GM18867 (cell line): ENCODE measurements at regions not wholly inside any gene's neighbourhood (a gene's known extent, or its start where the extent isn't known, plus 50 kb on each side); places are given as distances from the start of the nearest gene placed in this dataset.
A peak's percentile ranks its signal among the peaks of the same experiment; 100 is the strongest.
"Not testable (repeated sequence)": the region's sequence is repeated elsewhere in the genome, so short reads cannot be mapped to it uniquely, and the experiment has no call there.

Experiments used
- ATAC-seq: cut with Tn5 transposase; IDR thresholded peaks from one replicate; pipeline ENCODE4 v1.9.1; 2021; ENCODE audit warnings: mild to moderate bottlenecking, moderate library complexity; ENCODE audit not compliant: unreplicated experiment

DNA sequence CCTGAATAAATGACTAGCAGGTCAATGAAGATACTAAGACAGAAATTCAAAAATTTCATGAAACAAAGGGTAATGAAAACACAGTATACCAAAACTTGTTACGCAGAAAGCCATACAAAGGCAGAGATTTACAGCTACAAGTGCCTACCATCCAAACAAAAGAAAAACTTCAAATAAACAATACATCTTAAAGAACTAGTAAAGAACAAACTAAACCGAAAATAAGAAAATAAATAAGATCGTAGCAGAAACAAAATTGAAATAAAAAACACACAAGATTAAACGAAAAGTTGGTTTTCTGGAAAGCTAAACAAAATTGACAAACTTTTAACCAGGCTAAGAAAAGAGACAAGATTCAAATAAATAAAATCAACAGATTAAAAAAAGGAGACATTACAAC lies 51.5 kb downstream of the VPREB1 start:
- not testable (repeated sequence) for ATAC-seq

DNA sequence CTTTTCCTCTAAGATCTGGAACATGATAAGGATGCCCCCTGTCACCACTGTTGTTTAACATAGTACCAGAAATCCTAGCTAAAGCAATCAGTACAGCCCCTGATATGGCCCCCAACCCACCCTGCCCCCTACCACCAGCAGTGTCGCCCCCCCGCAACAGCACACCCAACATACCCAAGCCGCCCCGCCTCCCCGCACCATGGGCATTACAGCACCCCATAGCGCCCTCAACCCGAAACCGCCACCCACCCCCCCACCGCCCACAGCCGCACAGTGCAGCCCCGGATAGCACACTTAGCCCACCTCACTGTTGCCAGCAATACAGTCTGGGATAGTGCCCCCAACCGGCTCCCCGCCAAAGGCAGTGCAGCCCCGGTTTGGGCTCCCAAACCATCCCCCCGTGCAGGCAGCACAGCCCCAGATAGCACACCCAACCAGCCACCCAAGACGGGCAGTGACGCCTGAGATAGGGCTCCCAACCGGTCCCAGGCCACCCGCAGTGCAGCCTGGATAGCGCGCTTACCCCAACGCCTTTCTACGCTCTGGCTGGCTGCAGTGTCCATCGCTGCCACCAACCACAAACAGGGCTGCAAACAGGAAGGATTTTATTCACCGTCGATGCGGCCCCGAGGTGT lies 52.7 kb downstream of the VPREB1 start:
- ATAC-seq, result not testable (repeated sequence)

DNA sequence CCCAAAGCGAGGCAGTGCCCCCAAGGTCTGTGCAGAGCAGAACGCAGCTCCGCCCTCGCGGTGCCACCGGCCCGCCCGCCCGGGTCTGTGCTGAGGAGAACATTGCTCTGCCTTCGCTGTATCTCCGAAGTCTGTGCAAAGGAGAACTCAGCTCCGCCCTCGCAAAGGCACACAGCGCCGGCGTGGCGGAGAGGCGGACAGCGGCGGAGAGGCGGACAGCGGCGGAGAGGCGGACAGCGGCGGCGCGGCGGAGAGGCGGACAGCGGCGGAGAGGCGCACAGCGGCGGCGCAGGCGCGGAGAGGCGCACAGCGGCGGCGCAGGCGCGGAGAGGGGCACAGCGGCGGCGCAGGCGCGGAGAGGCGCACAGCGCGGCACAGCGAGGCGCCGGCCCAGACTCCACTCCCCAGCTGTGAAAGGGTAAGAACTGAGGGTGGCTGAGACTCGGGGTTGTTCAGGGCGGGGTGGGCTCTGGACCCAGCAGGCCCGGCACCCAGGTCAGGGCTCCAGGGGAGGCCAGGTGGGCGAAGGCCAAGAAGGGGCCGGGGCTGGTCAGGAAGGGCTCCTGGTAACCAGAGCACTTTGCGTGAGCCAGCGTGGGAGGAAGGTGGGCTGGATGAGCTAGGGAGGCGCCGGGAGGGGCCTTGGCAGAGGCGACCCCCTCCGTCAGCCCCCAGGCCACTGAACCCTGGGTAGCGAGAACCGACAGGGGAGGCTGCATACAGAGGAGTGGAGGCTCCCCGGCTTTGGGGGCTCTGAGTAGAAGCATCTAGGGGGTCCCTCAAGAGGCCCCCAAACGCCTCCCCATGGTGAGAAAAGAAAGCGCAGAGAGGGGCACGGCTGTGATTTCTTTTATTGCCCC lies 53.4 kb downstream of the VPREB1 start:
- peak; percentile 100 for ATAC-seq

DNA sequence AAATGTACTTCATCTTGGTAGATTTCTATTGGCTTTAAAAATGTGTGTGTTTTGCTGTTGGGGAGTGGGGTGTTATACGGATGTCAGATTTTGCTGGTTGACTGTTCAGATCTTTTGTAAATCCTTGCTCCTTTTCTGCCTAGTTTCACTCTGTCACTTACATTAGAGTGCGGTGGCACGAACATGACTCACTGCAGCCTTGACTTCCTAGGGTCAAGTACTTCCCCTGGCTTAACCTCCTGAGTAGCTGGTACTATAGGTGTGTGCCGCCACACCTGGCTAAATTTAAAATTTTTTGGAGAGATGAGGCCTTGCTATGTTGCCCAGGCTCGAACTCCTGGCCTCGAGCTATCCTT lies 54.0 kb downstream of the VPREB1 start:
- ATAC-seq, result not testable (repeated sequence)

DNA sequence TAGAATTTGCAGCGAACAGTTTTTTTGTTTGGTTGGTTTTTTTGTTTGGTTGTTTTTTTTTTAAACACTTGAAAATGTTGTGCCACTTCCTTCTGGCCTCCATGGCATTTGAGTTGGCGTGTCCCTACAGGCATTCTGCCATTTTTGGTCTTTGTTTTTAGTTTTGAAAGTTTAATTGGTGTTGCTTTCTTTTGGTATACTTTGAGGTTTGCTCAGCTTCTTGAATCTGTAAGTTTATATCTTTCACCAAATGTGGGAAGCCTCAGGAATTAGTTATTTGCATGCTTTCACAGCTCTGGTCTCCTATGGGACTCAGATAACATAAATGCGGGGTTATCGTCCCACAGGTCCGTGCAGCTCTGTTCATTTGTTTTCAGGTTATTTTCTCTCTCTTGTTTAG lies 55.9 kb downstream of the VPREB1 start:
- ATAC-seq, result not testable (repeated sequence)

DNA sequence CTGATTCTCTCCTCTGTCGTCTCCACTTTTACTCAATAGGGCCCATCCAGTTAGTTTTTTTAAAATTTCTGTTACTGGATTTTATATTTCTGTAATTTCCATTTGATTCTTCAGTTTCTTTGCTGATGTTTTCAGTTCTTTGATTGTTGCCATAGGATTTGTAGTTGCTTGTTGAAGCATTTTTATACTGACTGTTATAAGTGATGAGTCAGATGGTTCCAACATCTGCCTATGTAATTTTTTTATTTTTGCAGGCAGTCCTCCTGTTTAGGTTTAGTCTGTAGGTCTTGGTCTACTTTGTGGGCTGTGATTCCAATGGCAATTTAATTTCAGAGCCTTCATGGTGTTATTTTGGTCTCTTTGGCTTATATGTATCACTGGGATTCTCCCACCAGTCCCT lies 56.4 kb downstream of the VPREB1 start:
- ATAC-seq, result not testable (repeated sequence)

DNA sequence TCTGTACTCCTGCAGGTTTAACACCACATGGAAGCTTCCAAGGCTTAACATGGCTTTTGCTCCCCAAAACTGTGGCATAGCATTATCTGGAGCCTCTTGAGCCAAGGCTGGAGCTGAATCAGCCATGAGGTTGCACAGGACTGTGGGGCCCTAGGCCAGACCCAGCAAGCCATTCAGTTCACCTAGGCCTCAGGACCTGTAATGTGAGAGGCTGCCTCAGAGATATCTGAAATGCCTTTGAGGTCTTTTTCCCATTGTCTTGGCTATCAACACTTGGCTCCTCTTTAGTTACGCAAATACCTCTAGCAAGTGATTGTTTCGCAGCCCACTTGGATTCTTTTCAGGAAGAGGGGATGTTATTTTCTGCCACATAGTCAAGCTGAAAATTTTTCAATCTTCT lies 72.0 kb downstream of the VPREB1 start:
- ATAC-seq, result no peak

DNA sequence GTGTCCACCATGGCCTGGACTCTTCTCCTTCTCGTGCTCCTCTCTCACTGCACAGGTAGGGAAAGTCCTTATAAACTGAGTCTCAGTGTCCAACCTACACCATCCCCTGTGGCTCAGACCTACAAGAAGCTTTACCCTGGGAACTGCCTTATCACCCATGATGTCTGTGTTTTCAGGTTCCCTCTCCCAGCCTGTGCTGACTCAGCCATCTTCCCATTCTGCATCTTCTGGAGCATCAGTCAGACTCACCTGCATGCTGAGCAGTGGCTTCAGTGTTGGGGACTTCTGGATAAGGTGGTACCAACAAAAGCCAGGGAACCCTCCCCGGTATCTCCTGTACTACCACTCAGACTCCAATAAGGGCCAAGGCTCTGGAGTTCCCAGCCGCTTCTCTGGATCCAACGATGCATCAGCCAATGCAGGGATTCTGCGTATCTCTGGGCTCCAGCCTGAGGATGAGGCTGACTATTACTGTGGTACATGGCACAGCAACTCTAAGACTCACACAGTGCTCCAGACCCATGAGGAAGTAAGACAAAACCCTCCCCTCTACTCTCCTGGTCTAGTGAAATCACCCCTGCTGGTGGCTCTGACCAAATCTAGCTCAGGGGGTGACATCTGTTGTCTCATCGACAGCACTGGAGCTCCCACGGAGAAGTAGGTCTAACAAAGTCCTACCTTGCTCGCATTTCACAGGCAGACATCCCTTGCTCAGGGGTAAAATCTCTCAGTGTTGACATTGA lies 74.3 kb downstream of the VPREB1 start:
- ATAC-seq, result no peak

DNA sequence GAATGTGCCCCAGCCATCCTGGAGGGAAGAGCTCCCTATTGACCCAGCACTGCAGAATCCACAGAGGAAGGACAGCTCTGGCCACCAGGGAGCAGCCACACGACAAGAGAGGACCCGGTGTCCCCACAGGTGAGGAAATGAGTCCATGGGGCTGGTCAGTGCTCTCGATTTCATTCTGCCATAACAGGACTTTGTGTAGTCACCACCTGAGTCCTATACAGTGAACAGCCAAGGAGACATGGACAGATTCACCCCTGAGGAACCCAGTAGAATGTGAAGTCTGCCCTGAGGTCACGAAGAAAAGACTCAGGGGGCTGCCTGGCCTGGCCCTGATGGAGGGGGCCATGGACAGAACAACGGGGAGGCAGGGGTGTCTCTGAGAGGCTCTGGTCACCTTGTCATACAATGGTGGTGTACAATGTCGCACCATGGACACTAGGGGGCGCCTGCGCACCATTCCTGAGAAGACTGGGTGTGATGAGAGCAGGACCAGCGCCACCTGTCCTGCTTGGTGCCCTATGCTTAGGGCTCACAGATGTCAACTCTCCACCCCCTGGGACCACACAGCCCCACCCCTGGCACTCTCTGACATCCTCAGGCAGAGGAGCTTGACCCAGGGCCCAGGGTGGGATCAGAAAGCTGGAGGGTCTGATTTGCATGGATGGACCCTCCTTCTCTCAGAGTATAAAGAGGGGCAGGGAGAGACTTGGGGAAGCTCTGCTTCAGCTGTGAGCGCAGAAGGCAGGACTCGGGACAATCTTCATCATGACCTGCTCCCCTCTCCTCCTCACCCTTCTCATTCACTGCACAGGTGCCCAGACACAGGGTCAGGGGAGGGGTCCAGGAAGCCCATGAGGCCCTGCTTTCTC lies 77.4 kb downstream of the VPREB1 start:
- not testable (repeated sequence) for ATAC-seq

DNA sequence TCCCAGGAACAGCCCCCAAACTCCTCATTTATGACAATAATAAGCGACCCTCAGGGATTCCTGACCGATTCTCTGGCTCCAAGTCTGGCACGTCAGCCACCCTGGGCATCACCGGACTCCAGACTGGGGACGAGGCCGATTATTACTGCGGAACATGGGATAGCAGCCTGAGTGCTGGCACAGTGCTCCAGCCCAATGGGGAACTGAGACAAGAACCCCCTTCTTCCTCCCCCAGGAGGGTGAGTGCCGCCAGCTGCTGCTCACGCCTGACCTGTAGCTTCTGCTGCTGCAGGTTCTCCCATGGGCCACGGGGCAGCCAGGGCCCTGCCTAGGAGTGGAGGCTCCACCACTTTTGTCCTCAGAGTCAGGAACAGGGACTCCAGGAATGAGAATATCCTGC lies 78.2 kb downstream of the VPREB1 start:
- ATAC-seq, result no peak

DNA sequence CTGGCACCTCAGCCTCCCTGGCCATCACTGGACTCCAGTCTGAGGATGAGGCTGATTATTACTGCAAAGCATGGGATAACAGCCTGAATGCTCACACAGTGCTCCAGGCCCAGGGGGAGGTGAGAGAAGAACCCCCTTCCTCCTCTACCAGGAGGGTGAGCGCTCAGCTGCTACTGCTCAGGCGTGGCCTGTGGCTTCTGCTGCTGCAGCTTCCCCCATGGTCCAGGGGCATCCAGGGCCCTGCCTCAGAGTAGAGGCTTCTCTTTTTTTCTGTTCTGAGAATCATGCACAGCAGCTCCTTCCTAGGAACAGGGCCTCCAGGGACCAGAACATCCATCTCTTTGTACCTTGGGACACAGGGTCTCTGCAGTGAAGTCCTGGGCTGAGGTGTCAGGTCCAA lies 83.1 kb downstream of the VPREB1 start:
- ATAC-seq, result no peak

DNA sequence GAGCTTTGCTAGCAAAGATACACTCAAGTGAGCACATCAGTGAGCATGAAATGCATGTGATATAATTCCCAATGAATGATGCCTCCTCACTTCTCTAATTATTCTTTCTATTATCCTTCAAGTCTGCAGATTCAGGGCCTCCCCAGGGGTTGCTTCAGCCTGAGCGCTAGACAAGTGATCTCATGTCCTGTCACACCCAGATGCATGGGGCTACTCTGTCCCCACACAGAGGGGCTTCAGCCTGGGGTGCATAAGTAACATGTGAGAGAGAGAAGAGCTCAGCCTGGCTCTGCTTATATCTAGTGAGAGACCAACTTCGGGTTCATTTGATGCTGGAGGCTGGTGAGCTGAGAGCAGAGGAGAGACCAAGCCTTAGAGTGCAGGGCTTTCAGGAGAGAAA lies 85.2 kb downstream of the VPREB1 start:
- no peak for ATAC-seq

DNA sequence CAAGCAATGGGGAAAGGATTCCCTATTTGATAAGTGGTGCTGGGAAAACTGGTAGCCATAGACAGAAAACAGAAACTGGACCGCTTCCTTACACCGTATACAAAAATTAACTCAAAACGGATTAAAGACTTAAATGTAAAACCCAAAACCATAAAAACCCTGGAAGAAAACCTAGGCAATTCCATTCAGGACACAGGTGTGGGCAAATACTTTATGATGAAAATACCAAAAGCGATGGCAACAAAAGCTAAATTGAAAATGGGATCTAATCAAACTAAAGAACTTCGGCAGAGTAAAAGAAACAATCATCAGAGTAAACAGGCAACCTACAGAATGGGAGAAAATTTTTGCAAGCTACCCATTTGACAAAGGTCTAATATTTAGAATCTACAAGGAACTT lies 91.1 kb downstream of the VPREB1 start:
- ATAC-seq, result not testable (repeated sequence)

DNA sequence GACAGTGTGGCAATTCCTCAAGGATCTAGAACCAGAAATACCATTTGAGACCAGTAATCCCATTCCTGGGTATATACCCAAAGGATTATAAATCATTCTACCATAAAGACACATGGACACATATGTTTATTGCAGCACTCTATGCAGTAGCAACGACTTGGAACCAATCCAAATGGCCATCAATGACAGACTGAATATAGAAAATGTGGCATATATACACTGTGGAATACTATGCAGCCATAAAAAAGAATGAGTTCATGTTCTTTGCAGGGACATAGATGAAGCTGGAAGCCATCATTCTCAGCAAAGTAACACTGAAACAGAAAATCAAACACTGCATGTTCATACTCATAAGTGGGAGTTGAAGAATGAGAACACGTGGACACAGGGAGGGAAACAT lies 91.7 kb downstream of the VPREB1 start:
- not testable (repeated sequence) for ATAC-seq

DNA sequence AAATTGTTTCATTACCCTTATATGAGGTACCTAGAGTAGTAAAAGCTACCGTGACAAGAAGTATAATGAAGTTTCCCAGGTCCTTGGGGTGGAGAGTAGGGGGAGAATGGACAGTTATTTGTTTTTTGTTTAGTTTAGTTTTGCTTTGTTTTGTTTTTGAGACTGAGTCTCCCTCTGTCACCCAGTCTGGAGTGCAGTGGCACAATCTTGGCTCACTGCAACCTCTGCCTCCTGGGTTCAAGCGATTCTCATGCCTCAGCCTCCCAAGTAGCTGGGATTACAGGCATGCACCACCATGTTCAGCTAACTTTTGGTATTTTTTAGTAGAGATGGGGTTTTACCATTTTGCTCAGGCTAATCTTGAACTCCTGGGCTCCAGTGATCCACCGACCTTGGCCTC lies 94.2 kb downstream of the VPREB1 start:
- ATAC-seq, result not testable (repeated sequence)

DNA sequence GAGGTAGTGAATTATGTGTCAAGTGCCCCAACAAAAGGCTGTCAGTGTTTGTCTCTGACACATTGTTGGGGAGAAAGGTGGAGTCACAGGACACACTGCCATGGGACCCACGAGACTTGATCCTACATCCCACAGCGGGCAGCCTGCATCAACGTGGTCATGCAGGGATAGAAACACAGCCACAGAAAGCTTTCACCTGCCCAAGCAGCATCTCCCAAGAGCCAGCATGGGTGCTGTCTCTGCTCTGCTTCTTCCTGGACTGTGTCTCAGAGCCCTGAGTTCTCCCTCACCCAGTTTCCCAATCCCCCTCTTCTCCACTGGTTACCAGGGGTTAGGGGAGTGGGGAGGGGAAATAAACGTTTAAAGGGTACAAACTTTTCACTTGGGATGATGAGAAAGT lies 97.2 kb downstream of the VPREB1 start:
- ATAC-seq, result no peak

DNA sequence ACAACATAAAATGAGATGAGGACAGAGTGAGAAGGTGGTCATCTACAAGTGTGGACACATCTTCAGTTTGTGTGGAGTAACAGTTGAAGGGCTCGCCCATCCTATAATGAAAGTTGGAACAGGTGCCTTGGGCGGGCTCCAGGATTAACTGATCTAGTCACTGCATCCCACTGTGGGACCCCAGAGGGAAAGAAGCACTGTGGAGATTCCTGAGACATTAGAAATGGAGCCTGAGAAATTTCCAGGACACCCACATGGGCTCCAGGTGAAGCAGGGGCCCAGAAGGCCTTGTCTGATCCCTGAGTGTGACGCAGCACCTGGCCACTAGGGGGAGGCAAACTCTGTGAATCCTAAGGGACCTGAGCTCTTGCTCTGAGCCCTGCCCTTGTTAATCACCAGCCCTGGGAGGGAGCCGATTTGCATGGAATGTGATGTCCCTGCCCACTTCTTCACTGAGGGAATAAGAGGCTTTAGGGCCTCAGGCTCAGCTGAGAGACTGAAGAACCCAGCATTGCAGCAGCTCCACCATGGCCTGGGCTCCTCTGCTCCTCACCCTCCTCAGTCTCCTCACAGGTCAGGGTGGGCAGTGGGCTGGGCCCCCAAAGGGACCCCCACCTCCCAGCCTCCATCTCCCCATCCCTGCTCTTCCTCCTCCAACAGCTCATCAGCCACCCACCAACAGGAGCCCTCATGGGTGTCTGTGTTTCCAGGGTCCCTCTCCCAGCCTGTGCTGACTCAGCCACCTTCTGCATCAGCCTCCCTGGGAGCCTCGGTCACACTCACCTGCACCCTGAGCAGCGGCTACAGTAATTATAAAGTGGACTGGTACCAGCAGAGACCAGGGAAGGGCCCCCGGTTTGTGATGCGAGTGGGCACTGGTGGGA lies 98.4 kb downstream of the VPREB1 start:
- no peak for ATAC-seq

DNA sequence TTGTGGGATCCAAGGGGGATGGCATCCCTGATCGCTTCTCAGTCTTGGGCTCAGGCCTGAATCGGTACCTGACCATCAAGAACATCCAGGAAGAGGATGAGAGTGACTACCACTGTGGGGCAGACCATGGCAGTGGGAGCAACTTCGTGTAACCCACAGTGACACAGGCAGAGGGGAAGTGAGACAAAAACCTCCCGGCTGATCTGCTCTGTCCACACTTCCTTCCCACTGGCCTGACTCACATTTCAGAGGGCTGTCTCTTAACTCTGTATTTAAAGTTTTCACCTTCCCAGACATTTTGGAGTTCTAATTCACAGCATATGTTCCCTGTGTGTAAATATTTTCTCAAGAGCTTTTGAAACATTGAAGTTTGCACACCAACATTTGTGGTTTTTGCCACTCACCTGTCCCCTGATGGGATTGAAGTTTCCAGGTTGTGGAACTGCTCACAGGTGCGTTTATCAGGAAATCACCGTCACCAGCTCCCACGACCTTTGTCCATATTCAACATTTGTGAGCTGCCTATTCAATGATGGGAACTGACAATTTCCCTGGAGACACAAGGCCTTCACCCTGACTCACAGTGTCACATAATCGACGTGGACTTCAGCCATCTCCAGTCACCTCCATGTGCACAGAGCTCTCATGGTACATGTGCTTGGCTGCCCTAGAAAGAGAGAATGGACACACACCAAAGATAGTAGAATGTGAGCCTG lies 99.2 kb downstream of the VPREB1 start:
- no peak for ATAC-seq

DNA sequence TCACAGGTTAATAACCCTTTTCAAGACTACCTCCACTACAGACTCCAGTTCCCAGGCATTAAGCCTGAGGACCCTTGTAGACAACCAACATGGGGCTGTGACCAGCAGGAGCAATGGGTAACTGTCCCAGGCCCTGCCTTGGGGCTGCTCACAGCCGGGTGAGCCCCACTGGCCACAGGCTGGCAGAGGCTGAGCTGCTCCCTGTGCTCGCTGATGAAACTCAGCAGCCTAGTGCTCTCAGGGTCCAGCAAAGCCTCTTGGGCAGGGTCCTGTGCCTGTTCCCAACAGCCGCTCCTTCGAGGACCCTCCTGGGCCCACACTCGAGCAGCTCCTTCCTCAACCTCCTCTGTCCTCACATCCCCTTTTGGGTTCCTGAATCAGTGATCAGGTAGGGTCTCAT lies 99.8 kb downstream of the VPREB1 start:
- ATAC-seq, result no peak
